ENCODE measurements at regions not wholly inside any gene's neighbourhood (a gene's known extent, or its start where the extent isn't known, plus 50 kb on each side); places are given as distances from the start of the nearest gene placed in this dataset.

DNA sequence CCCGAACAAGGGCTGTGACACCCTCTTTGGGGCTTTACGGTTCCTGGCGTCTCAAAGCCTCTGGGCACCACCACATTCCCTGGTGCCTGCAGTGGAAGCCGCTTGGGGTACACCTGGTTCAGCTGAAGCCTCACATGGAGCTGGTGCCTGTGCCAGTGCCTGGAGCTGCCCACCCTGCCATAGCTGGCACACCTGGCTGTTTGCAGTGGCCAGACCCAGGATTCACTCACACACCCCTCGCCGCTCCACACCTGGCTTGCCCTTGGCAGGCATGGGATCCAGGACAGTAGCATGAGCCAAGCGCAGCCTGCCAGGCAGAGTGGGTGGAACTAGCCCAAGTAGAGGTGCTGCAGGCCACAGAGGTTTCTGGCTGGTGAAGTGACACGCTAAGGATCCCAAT, 641.8 kb downstream of the TLE4 start:
- H3K9me3 ChIP-seq = peaks cover 0 to 3% (median 0%) of the 10 kb centered on the region in 4 donors
- H3K4me1 ChIP-seq = peaks cover 0 to 7% (median 2%) of the 10 kb centered on the region in 4 donors
- no peak overlapping the region for H3K4me3 ChIP-seq
- TF ChIP-seq, protein P1, sequence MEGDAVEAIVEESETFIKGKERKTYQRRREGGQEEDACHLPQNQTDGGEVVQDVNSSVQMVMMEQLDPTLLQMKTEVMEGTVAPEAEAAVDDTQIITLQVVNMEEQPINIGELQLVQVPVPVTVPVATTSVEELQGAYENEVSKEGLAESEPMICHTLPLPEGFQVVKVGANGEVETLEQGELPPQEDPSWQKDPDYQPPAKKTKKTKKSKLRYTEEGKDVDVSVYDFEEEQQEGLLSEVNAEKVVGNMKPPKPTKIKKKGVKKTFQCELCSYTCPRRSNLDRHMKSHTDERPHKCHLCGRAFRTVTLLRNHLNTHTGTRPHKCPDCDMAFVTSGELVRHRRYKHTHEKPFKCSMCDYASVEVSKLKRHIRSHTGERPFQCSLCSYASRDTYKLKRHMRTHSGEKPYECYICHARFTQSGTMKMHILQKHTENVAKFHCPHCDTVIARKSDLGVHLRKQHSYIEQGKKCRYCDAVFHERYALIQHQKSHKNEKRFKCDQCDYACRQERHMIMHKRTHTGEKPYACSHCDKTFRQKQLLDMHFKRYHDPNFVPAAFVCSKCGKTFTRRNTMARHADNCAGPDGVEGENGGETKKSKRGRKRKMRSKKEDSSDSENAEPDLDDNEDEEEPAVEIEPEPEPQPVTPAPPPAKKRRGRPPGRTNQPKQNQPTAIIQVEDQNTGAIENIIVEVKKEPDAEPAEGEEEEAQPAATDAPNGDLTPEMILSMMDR (IDR thresholded peaks at IDR 0.05) = no peak
- TF ChIP-seq EP300 (IDR thresholded peaks at IDR 0.05) = no peak
- no peak for TF ChIP-seq POLR2AphosphoS5 (IDR thresholded peaks at IDR 0.05)
- no peak for TF ChIP-seq POLR2A (IDR thresholded peaks at IDR 0.05)
- H3K27me3 ChIP-seq = no peaks in the 10 kb centered on the region
- no peak overlapping the region for H3K27ac ChIP-seq
- intact Hi-C loops (cut with DNase I) = no loop called here
- WGBS, 2 donors = 96 to 97% methylated on average over 8 of the region's 8 CpGs
- DNase-seq = no peak
- H3K36me3 ChIP-seq = no peaks in the 10 kb centered on the region

DNA sequence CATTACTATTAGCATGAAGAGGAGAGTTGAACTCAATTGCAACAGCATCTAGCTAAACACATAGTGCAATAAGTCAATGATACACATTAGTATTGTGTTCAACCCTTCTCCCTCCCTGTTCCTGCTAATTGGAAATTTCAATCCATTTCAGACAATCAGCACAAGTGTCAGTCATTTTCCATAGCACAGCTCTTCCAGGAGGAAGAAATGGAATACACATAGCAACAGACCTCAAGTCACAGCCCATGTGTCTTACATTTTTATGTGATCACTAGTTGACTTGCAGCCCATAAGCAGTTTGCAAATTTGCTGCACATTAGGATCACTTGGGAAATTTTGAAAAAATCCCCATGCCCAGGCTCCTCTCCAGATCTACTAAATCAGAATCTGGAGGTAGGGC, 636.9 kb downstream of the TLE4 start:
- intact Hi-C loops (cut with DNase I) = no loop called here

DNA sequence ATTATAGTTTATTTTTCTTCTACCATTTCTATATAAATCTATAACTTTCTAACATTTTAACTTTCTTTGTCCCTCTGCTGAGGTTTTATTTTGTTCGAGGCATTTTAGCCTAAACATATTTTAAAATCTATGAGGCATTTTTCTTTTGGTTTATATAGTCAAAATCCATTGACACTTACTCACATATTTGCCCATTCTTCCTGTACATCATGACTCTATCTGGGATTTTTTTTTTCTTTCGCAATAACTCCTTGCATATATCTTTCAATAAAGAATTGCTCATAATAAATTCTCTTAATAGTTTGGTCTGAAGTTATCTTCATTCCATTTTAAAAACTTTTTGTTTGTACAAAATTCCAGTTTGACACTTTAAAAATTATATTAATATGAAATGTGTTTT, 632.3 kb downstream of the TLE4 start:
- Histone ChIP-seq H3K9me3 (no peaks in the 10 kb centered on the region), H3K27me3 (no peaks in the 10 kb centered on the region), H3K36me3 (no peaks in the 10 kb centered on the region), H3K4me1 (no peaks in the 10 kb centered on the region), H3K4me3 (no peak overlapping the region), H3K27ac (no peak overlapping the region)
- intact Hi-C loops (cut with DNase I) = no loop called here
- 86 to 92% methylated on average over 2 of the region's 2 CpGs for WGBS, 2 donors
- no peak for DNase-seq
- TF ChIP-seq EP300 (IDR thresholded peaks at IDR 0.05) (no peak), POLR2A (IDR thresholded peaks at IDR 0.05) (no peak), POLR2AphosphoS5 (IDR thresholded peaks at IDR 0.05) (no peak)
- TF ChIP-seq, protein P1 (IDR thresholded peaks at IDR 0.05) = no peak

More for the DNA sequence above, 636.9 kb downstream of the TLE4 start:
- Histone ChIP-seq H3K27ac (no peak overlapping the region), H3K4me1 (no peaks in the 10 kb centered on the region), H3K4me3 (no peak overlapping the region), H3K9me3 (peaks cover 0 to 3% (median 0%) of the 10 kb centered on the region in 4 donors), H3K27me3 (no peaks in the 10 kb centered on the region), H3K36me3 (no peaks in the 10 kb centered on the region)
- no peak for DNase-seq
- TF ChIP-seq POLR2A (IDR thresholded peaks at IDR 0.05) (no peak), EP300 (IDR thresholded peaks at IDR 0.05) (no peak), POLR2AphosphoS5 (IDR thresholded peaks at IDR 0.05) (no peak)
- TF ChIP-seq, protein P1 (IDR thresholded peaks at IDR 0.05) = no peak

DNA sequence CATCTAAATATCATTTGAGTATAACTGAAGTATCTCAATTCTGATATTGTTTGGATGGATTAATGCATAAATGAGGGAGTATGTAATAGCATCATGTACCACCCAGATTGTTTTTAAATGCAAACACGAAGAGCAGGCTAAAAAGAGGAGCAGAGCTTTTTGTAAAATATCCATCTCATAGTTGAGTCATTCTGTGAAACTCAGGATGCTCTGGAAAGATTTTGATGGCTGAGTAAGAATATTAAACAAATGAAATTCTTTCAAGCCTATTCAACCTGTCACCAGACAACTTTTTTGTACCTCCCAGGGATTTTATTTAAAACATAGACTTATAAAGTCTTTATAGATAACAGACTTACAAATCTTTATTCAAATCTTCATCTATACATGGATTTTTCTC, 625.9 kb downstream of the TLE4 start:
- Histone ChIP-seq H3K27ac (no peak overlapping the region), H3K36me3 (no peaks in the 10 kb centered on the region), H3K27me3 (no peaks in the 10 kb centered on the region), H3K4me1 (no peaks in the 10 kb centered on the region), H3K4me3 (no peak overlapping the region), H3K9me3 (no peaks in the 10 kb centered on the region)
- 66 to 72% methylated on average over 1 of the region's 1 CpG for WGBS, 2 donors
- no peak for TF ChIP-seq EP300 (IDR thresholded peaks at IDR 0.05)
- TF ChIP-seq, protein P1 (IDR thresholded peaks at IDR 0.05) = no peak
- TF ChIP-seq POLR2A (IDR thresholded peaks at IDR 0.05) = no peak
- TF ChIP-seq POLR2AphosphoS5 (IDR thresholded peaks at IDR 0.05) = no peak
- intact Hi-C loops (cut with DNase I) = no loop called here
- DNase-seq = no peak

- Histone ChIP-seq H3K4me3 (no peak overlapping the region), H3K36me3 (no peaks in the 10 kb centered on the region), H3K9me3 (no peaks in the 10 kb centered on the region), H3K27me3 (no peaks in the 10 kb centered on the region), H3K4me1 (no peaks in the 10 kb centered on the region), H3K27ac (no peak overlapping the region)
- no peak for TF ChIP-seq POLR2AphosphoS5 (IDR thresholded peaks at IDR 0.05)
- TF ChIP-seq, protein P1 (IDR thresholded peaks at IDR 0.05) = no peak
- no peak for TF ChIP-seq EP300 (IDR thresholded peaks at IDR 0.05)
- TF ChIP-seq POLR2A (IDR thresholded peaks at IDR 0.05) = no peak
- intact Hi-C loops (cut with DNase I) = no loop called here
- DNase-seq = no peak
Measured at GRCh38 chr9:80191108-80191507, 619.3 kb downstream of the TLE4 start.

Data from sigmoid colon (tissue), 6 donors.